HG02678 (cell line): ENCODE measurements at regions not wholly inside any gene's neighbourhood (a gene's known extent, or its start where the extent isn't known, plus 50 kb on each side); places are given as distances from the start of the nearest gene placed in this dataset.

Source experiments
- ATAC-seq: cut with Tn5 transposase; IDR thresholded peaks from one replicate; pipeline ENCODE4 v1.9.1; 2021; ENCODE audit warnings: mild to moderate bottlenecking, moderate library complexity; ENCODE audit not compliant: unreplicated experiment

DNA sequence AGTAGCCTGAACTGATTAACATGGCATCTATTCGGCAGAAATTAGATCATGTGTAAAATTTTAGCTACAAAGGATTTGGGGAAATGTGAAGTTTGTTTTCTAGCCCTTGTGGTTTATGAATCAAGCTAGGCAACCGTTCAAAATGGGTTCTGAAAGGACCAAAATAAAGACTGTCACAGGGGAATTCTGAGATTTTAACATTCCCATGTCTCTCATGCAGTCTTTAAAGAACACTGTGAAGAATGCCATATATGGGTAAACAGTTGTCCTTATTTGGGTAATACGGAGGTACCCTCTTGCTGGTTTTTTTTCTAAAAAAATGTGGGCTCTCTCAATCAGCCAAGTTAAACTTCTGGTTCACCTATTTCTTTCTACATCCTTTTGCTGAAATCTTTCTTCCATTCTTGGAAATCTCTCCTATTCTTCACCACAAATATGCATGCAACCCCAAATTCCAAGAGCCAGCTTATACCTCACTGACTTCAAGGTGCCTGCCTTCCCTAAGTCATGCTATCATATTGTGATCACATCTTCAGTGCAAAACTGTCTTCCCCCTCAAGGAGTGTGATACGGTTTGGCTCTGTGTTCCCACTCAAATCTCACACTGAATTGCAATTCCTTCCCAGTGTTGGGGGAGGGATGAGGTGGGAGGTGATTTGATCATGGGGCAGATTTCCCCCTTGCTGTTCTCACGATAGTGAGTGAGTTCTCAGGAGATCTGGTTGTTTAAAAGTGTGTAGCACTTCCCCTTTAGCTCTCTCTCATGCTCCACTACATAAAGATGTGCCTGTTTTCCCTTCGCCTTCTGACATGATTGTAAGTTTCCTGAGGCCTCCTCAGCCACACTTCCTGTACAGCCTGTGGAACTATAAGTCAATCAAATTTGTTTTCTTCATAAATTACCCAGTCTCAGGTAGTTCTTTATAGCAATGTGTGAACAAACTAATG lies 308.7 kb downstream of the TTLL7 start:
- ATAC-seq = no peak

DNA sequence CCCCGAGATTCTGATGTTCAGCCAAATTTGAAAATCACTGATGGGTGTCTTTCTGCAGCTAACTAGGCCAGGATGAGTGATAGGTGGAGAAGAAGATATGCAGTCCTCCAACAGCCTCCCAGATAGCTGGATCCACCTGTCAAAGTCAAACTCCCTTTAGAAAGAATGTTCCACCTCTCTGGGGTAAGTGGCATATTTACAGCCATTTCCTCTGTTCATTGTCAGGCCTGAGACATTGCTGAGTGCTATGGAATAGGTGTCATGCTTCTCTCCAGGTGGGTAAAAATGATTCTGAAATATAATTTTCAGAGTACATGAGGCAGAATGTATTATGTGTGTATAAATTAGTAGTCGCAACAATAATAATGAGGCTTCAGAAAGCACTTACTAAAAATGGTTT lies 316.8 kb downstream of the TTLL7 start:
- no peak for ATAC-seq

DNA sequence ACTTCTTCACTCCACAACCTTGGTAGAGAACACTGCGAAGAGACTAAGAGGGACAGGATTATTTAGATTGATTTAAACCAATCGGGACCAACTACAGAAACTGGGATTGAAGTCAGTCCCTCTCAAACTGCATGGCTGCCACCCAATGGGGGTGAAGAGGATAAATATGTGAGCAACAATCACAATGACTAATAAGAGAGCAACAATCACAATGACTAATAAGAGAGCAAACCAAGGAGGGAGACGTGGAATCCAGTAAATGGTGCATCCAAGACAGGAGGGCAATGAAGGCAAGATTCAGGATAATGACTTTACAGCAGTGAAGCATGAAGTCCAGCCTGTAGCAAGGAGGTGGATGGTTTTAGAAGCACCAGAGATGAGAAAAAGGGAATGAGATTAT lies 322.8 kb downstream of the TTLL7 start:
- ATAC-seq = no peak

DNA sequence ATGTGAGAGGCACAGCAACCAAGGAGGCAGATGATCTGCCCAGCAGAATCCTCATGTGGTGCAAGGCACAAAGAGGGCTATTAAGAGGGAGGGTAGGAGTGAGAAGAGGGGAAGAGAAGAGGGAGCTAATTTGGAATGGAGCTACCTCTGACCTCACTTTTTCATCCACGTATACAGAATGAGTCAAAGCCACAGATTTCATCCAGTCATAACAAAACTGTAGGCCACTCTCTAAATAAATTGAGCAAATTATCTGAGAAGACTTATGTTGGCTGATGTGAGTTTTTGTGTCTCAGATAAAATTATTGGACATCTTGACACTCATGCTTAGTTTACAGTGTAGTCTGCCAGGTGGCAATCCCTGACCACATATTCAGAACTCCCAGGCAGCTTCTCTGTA lies 325.6 kb downstream of the TTLL7 start:
- ATAC-seq = no peak

DNA sequence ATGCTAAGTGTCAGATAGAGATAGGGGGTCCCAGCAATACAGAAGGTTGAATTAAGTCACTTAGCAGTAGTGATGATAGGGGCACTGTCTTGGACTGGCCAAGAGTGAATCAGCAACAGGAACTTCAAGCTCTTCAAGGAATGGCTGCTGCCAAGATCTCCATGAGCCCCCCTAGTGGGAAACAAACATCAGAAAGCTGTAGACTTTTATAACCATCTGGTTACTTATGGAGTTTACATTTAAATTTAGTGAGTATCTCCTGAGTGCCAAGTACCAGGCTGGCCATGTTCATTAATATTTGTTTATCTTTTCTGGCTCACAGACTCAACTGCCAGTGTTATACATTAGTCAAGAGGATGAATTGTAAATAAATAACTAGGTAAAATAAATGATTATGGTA lies 327.3 kb downstream of the TTLL7 start:
- no peak for ATAC-seq

DNA sequence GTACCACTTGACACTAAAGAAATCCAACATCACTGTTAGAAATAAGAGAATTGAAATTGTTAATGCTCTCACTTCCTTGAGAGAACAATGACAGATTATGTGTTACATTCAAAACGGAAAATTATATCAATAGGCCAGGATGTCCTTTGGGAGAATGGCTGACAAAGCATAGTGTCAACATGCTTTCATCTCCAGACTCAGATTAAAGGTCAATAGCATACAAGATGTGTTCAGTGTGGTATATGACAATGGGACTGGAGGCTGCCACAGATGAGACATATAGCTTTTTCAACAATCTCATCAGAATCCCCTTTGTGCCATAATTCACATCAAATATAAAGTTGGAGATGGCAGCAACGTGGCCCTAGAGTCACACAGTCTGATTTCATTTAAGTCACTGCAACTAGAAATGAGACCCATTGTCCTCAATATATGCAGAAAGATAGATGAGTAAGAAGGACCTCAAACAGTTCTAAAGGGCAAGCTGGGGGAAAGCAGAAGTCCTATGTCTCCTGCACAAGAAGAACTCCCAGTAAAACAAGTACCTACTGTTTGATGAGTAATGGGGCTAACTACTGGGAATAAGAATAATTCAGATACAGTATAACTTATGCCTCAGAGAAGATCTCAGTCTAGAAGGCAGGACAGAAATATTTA lies 327.9 kb downstream of the TTLL7 start:
- no peak for ATAC-seq

DNA sequence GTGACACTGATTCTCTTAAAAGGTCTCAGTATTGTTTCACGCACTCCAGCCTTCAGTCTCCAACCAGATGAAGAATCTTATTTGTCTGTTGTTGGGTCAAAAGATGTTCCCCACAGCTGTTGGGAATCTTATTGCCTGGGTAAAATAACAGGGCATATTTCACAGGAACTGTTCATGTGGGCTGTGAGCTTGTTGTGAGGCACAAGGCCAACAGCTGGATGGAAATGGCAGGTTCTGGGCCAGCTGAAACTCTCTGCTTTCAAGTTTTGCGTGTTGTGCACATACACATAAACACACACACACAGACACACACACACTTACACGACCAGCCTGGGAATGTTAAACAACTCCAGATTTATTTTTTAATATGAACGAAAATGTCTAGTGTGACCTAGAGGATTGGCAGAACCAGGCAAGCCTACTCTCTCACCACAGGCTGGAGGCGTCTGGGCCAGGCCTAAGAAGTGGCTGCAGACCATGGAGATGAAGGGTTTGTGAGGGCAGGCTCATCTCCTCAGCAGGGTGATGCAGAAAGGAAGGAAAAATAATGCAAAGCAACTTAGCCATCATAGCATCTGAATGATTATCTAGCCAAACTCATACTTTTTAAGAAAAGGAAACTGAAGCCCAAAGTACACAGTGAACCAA lies 357.0 kb downstream of the TTLL7 start:
- no peak for ATAC-seq

DNA sequence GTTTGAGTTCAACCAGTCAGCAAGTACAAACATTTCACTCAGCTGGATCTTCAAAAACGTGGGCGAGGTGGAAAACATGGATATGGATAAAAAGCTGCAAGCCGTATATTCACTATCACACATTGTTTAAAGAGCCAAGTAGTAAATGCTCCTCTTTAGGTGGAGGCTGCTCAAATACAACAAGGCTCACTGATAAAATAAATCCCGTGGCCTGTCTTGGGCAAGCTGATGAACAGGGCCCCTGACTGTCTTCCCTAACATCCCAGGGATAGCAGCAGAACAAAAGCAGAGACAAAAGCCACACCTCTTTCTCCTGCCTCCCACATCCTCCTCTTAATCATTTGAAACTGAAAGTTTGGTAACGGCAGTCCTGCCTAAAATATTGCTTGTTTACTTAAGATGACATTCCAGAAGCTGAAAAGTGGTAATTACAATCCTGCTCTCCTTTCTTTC lies 357.7 kb downstream of the TTLL7 start:
- no peak for ATAC-seq

DNA sequence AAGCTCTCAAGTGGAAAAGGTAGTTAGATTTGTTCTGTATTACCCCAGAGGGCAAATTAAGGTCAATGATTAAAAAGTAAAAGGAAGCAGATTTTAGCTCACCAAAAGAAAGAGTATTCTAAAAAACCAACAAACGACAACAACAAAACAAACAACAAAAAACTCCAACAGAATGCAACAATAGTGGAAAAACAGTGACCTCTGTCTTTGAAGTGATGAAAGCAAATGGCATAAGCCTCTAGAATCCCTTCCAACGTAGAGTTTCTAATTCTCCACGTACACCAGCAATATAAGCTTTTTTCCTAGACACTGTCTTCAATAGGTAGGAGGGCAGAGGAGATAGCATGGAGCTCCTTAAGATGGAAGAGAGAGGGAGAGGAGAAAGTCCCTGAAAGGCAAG lies 359.1 kb downstream of the TTLL7 start:
- ATAC-seq = no peak

DNA sequence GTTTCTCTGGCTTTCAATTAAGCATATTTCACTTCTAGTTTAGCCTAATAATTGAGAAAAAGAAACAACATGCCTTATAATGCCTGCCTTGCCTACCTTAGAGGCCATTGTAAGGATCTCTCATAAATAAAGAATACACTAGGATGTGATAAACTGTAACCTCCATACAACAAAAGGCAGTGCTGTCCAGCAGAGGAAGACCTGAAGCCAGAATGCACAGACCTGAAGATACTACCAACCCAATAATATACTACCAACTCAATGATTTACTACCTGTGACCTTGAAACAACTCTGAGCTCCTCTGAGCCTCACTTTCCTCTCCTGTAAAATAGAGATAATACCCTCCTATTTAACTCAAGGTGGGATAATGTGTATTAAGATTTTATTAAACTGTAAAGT lies 361.3 kb downstream of the TTLL7 start:
- ATAC-seq = no peak

DNA sequence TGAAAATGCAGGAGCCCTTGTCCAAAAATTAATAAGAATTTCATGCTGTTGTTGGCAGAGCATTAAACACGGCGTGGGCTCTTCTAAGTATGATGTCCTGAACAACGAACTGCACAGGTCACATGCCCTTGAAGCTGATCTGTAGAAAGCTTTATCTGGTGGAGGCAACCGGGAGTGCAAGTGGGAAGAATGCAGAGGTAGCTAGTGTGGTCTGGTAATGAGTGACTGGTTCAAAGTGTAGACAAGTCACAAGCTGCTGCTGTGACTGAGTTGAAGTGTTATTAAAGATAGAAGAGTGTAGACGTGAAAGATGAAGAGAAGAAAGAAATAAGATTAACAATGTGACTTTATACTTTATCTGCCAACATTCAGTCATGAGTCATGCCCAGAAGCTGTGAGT lies 361.9 kb downstream of the TTLL7 start:
- ATAC-seq = no peak

DNA sequence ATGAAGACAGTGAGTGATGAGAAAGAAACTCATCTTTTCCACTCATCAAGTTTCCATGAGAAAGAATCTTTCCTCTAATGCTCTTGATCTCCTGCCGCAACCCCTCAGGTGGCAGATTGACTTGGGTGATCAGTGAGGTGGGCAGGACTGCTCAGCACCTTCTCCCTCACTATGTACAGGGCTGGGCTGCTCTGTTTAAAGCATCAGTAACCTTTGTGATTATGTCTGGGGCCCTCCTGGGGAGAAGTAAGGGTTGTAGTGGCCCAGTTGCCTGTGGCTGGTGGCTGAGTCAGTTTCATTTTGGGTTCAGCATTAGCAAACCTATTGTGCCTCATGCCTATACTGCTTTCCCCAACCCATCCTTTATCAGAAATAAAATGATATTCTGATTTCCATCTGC lies 366.0 kb downstream of the TTLL7 start:
- ATAC-seq = no peak

DNA sequence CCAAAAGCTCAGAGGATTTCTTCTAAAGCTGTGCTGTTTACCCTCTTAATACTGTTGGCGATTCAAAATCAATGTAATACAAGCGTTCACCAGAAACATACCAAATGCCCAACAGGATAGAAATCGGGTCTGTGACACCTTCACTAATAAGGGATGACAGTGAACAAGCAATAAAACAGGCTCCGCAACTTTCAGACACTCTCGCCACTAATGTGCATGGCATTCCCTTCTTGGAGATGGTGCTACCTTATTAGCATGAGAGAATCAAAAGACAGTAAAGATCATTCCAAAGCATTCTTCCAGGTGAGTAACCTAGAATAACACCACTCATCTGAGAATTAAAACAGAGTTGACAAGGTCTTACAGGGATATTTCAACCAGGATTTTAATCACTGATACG lies 367.1 kb downstream of the TTLL7 start:
- no peak for ATAC-seq

DNA sequence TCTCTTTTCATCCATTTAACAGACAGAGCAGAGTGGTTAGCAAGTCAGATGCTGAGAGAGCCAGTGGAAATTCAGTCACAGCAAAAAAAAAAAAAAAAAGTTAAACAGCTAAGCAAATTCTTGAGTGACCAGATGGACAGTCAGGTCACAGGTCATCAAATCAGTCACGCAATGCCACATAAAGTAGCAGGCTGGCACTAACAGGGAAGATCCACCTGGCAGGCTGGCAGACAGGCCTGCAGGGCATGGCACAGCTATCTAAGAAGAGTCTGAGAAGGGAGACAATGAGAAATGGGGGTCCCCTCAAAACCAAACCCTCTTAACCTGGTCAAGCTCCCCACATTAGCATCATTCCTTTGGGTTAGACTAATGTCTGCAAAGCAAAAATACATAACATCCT lies 371.9 kb downstream of the TTLL7 start:
- no peak for ATAC-seq

DNA sequence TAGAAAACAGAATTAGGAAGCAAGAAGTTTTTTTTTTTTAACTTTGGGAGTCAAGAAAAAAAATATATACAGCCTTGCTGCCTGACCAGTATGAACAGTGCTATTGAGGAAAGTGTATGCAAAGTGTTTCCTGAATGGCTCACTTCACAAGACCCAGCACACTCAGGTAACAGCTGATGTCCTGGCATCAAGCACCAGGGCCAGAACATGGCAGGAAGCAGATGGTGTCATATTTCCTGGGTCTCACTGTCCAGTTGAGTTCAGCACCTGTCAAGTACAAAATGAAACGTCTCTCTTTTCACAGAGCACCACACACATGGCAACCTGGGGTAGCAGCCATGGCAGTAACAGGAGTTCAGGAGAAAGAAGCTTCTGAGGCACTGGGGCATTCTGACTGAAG lies 372.3 kb downstream of the TTLL7 start:
- ATAC-seq = peak; percentile 65

DNA sequence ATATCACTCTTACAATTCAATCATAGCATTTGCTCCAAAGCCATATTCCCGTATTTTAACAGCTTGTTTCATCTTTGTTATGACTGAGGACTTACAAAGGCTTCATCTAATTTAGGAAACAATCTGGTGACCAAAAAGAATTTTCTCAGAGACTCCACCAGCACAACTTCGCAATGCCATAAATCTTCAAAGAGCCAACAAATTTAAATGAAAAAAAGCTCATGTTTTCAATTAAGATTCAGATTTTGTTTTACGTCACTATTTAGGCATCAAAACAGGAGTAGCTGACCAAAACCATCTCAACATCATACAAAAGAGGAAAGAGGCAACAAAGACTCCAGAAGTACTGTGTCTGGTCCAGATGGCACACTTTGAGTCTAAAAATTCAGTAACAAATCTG lies 373.3 kb downstream of the TTLL7 start:
- no peak for ATAC-seq

DNA sequence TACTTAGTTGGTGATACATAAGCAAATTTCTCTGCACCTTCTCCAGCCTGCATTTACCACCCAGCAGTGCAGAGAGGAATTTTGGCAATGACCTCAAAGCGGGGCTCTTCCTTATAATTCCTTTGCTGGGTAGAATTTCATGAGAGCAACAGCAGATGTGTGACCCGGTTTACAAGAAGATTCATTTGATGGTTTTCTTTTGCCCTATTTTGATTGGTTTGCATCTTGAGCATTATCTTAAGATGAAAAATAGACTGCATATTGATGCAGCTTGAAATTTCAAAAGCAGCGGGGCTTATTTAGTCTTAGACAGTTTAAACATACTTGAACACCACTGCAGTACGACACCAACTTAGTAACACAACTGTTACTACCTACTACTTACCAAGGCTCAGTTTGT lies 378.9 kb downstream of the TTLL7 start:
- no peak for ATAC-seq

DNA sequence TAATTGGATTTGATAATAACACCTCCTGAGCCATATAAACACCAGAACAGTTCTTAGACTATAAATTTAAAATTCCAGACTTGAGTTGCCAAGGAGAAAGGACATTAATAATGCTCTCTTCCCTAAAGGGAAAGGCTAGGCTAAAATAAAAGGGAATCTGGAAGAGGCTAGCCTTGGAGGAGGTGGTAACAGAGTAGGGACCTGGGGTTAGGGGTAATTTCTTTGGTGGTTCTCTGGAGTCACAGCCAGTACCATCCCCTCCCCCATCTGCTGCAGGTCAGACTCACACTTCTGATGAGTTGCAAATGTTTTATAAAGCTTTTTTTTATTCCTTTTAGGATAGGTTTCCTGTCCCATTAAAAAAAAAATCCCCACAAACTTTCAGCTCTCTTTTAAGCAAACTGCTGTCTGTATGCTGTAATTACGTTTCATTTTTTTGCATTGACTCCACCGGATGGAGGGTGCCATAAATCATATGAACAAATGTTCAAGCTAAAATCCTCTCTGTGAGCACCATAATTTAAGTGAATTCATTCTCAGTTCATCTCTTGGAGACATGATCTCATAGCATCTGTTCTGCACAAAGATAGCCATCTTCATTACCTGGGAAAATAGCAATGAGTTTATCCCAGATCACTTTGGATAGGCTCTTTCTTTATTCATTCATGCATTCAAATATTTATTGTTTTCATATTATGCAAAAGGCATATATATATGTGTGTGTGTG lies 379.6 kb downstream of the TTLL7 start:
- ATAC-seq = no peak

DNA sequence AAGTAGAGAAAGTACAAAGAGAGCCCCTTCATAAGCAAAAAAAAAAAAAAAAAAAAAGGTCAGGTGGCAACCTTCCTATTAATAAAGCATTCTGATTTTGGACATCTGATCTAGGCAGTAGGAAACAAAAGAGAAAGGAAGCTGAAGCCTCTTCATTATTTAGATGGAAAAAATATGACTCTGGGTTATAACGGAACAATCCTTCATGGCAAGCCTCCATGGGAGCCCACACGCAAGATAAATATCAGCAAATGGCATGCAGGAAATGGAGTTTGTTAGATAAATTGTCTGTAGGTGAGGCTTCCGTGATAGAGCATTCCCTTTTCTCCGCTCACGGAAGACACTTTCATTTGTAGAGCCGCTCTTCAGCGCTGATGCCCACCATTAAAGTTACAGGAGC lies 381.0 kb downstream of the TTLL7 start:
- ATAC-seq = no peak

DNA sequence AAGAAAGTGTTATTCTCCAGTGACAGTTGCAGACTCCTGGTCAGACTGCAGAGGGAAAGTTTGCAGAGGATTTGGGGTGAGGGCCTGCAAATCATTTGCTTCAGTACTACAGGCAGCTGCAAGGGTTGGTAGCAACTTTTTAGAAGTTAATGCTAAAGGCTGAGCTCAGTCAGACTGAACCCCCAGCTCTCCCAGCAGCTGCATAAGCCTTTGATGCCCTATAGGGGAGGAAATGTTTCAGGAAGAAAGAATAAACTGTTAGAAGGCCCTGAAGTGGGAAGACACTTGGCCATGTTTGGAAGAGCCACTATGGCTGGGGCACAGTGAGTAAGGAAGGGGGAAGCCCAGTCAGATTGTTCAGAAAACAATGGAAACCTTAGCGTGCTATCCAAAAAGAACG lies 383.6 kb downstream of the TTLL7 start:
- ATAC-seq = no peak

DNA sequence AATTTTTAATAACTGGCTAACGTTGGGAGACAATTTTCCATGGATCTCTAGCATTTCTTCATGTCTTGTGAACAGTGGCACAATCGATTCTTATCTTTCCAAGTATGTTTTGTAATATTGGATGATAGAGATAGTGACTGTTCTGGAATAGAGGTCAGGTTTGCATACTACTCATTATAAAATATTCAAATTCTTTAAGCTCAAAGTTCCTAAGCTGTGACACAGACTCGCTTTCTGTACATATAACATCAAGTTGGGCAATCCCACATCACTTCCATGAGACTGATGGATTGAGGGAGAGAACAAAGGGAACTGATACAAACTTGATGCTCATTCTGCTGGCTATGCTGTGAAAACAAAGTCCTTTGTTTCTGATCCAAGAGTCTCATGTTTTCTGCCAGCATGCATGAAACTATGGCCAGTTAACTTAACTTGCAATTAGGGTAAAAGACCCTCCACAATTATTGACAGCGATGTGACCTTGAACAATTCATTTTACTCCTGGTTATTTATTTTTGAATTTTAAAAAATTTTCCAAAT lies 392.4 kb downstream of the TTLL7 start:
- ATAC-seq = no peak
